Fibroblast of upper back skin (primary cell): ENCODE measurements at regions not wholly inside any gene's neighbourhood (a gene's known extent, or its start where the extent isn't known, plus 50 kb on each side); places are given as distances from the start of the nearest gene placed in this dataset.

Experiments
- DNase-seq: peaks from one replicate; pipeline ENCODE4 v3.0.0-alpha.2; 2013

DNA sequence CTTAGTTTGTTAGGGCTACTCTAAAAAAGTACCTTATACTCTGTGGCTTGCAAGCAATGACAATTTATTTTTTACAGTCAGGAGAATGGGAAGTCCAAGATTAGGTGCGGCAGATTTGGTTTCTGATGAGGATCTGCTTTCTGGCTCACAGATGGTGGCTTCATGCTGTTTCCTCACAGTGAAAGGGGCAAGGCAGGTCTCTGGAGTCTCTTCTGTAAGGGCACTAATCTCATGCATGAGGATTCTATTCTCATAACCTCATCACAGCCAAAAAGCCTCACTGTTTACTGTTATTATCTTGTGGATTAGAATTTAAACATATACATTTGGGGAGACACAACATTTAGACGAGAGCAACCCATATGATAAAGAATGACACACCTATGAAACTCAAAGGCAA, 1957.4 kb upstream of the SEL1L start:
- no peak for DNase-seq

DNA sequence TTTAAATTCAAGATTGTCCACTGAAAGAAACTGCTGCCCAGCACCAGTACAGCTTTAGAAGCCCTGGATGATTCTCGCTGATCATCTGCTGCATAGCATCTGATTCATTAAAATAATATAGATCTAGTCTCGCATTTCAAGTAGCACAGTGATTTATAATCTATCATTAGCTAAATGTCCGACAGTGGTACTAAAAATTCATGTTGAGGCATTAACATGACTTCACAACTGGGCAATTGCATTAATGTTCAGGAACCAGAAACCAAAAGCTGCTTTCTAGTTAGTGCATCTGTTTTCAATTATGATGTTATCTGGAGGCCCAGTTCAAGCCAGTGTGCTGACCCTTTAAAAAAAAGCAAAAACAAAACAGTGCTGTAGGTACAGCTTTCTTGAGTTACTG, 1987.2 kb upstream of the SEL1L start:
- peak; percentile 91 for DNase-seq

DNA sequence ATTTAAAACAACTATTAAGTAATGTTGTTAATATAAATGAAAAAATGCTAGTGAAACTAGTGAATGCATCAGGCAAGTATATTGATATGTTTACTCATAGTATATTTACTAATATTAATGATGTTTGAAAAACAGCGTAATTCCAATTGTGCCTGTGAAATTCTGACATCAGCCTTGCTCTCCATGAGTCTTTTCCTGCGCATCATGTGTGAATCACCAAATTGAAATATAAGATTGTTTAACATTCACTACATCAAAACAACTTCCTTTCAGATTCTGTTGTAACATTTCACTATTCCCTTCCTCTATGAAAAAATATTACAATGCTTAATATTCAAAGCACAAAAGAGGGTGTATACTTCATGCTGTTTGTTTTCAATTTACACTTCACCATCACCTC, 1995.9 kb upstream of the SEL1L start:
- DNase-seq: no peak

GRCh38 chr14:83533734-83534133, 1996.2 kb upstream of the FLRT2 start:
- DNase-seq: no peak

- no peak for DNase-seq
These were observed 1994.9 kb upstream of the FLRT2 start for GRCh38 chr14:83534995-83535394.

GRCh38 chr14:83535444-83535843, 1994.5 kb upstream of the FLRT2 start:
- no peak for DNase-seq

DNA sequence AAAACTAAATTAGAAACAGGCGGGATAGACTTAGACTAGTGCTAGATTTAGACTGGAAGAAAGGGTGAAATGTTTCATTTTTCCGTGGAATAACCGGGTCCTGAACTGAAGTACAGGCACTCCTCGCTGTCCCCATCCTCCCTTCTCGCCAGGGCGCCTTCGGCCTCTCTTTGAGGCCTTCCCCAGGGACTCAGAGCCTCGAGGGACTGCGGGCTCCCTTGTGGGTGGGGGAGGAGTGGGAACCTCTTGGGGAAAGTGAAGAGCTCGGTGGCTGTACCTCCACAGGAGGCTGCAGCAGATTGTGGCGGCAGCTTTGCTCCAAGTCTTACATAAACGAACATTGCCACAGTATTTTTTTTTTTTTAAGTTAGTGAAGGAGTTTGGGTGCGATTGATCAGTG, 1988.8 kb upstream of the FLRT2 start:
- no peak for DNase-seq

GRCh38 chr14:83548061-83548839, 1981.7 kb upstream of the FLRT2 start:
- peak; percentile 60 for DNase-seq

DNA sequence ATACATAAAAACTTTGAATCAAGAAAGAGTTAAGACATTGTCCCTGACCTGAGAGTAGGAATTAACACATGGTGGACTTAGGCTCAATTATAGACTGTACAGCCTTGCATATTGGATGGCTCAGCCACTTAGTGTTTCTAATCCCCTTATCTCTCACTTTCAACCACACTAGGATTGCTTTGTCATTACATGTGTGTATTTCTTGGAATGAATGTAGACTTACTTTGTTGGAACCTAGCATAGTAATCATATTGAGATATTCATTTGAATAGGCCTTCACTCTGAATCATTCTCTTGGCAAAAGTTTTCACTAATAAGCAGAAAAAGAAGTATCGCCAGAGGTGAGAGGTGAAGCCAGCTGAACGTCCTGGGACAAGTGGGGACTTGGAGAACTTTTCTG, 1973.9 kb upstream of the FLRT2 start:
- peak; percentile 37 for DNase-seq

- peak; percentile 83 for DNase-seq
These were observed 1973.0 kb upstream of the FLRT2 start for GRCh38 chr14:83556746-83557453.

- DNase-seq: no peak
These were observed 1971.0 kb upstream of the FLRT2 start for GRCh38 chr14:83558946-83559345.

GRCh38 chr14:83559721-83560120, 1970.2 kb upstream of the FLRT2 start:
- DNase-seq: peak; percentile 76

DNA sequence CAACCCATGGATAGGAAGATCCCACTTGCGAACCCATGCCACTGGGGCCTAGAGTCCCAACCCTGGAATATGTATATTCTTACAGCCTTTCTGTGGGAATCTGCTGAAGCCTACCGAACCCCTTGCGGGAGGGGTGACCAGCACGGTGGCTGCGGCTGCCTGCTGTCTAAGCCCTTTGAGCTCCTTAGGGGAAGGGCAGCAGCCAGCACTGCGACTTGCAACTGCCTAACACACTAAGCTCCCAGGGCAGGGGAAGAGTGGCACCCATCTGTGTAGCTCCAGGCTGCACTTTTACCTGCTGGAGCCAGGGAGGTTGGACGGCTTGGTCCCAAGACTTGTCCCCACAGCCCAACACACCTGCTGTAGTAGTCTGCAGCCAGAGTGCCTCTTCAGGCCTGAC, 1968.7 kb upstream of the FLRT2 start:
- no peak for DNase-seq

- no peak for DNase-seq
These were observed 1963.4 kb upstream of the FLRT2 start for GRCh38 chr14:83566567-83566966.

GRCh38 chr14:83568141-83568540, 1961.8 kb upstream of the FLRT2 start:
- peak; percentile 23 for DNase-seq

DNA sequence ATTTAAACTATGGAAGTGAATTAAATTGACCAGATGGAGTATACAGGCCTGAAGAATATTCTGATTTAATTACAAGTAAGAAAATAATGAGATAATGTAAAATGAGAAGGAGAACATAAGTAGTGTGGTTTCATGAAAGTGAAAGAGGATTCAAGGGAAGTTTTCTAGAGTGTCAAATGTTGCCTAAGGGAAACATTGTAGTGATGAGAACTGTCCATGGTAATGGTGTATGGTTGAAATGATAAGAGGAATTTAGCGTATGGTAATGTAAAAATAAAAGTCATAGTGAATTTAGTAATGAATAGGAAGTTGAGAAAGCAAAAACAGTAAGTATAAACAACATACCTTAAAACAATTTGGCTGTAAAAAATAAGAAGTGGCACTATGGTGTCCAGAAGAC, 1954.6 kb upstream of the FLRT2 start:
- peak; percentile 4 for DNase-seq

- DNase-seq: no peak
These were observed 1946.7 kb upstream of the FLRT2 start for GRCh38 chr14:83583201-83583600.

DNA sequence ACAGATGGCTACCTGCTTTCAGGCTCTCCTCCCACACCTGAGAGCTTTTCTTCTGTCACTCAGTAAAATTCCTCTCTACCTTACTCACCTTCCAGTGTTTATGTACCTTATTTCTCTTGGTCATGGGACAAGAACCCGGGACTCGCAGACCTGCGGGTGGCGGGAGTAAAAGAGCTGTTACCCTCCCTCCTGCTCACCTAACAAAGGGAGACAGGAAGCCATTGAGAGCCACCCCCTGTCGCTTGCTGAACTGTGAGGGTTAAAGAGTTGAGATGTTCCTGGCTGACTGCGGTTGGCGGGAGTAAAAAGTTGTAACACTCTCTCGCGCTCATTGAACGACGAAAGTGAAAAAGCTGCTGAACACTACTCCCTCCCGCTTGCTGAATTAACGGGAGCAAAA, 1935.1 kb upstream of the FLRT2 start:
- no peak for DNase-seq

GRCh38 chr14:83607682-83608081, 1922.3 kb upstream of the FLRT2 start:
- no peak for DNase-seq

- no peak for DNase-seq
These were observed 1918.5 kb upstream of the FLRT2 start for GRCh38 chr14:83611491-83611890.

- DNase-seq: no peak
These were observed 1918.0 kb upstream of the FLRT2 start for GRCh38 chr14:83611906-83612390.

DNA sequence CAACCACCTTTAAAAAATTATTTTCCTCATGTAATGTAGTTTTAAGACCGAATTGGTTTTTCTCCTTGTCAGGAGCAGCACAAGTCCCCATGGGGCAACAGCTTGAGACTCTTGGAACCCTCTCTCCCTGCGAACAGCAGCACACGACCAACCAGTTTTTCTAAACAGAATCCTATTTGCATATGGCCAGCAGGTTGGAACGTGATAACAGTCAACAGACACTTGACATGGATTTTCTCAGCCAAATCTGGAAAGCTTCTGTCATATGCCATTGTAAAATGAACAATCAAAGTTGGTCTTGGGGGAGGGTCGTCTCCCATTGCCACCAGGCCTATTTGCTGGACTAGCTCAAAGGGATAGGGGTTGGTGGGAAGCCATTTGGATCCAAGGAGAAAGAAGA, 1915.0 kb upstream of the FLRT2 start:
- no peak for DNase-seq

GRCh38 chr14:83624541-83624940, 1905.4 kb upstream of the FLRT2 start:
- DNase-seq: no peak

DNA sequence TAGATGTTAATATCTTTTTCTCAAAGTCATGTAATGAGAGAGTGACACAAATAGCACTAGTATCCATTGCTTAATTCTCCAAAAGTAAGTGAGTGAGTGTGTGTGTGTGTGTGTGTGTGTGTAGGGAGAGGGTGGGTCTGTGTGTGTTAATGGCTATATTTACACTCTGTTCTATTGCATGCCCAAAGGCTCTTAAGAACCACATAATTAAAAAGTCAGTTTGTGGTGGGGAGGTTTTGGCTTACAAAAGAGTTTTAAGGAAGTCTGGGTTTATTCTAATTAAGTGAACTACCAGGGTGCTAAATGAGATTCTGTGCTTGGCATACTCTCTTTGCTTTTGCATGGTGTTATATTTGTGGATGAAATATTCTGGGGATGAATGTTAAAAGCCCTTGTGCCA, 1897.6 kb upstream of the FLRT2 start:
- no peak for DNase-seq
